ENCODE measurements at regions not wholly inside any gene's neighbourhood (a gene's known extent, or its start where the extent isn't known, plus 50 kb on each side); places are given as distances from the start of the nearest gene placed in this dataset.

- Histone ChIP-seq H3K9ac (ENCODE audit: low read length) (no peak overlapping the region), H3K4me2 (ENCODE audit: low read depth, low read length, poor library complexity, severe bottlenecking) (no peak overlapping the region)
Measured at GRCh38 chr17:27386206-27387075, 69.8 kb upstream of the KSR1 start.

GRCh38 chr17:27389542-27390140 lies 66.6 kb upstream of the KSR1 start:
- H3K9me3 ChIP-seq (ENCODE audit: low read length), result no peaks in the 10 kb centered on the region
- H3K27ac ChIP-seq (ENCODE audit: low read length), result no peak overlapping the region
- H3K4me1 ChIP-seq (ENCODE audit: low read length), result no peaks in the 10 kb centered on the region
- H3K36me3 ChIP-seq (ENCODE audit: insufficient read depth, low read length), result no peaks in the 10 kb centered on the region
- no peak overlapping the region for H2AFZ ChIP-seq (ENCODE audit: low read length)
- no peaks in the 10 kb centered on the region for H4K20me1 ChIP-seq (ENCODE audit: insufficient read depth, low read depth, low read length)
- DNase-seq, result no peak
- H3K9ac ChIP-seq (ENCODE audit: low read length), result no peak overlapping the region
- no peaks in the 10 kb centered on the region for H3K9me2 ChIP-seq (replicated peaks; ENCODE audit: insufficient read depth, low read length)
- no peak overlapping the region for H3K4me3 ChIP-seq (ENCODE audit: low read length)
- no peak overlapping the region for H3K4me2 ChIP-seq (ENCODE audit: low read depth, low read length, poor library complexity, severe bottlenecking)
- H3K27me3 ChIP-seq (ENCODE audit: low read length), result no peaks in the 10 kb centered on the region
- no peaks in the 10 kb centered on the region for H3K79me2 ChIP-seq (ENCODE audit: low read length)

More at GRCh38 chr17:27386206-27387075, 69.8 kb upstream of the KSR1 start:
- H3K27ac ChIP-seq (ENCODE audit: low read length), result no peak overlapping the region
- H3K4me1 ChIP-seq (ENCODE audit: low read length), result peaks cover 4% of the 10 kb centered on the region; the same call in 1 of the 2 replicates
- no peaks in the 10 kb centered on the region for H4K20me1 ChIP-seq (ENCODE audit: insufficient read depth, low read depth, low read length)
- no peak overlapping the region for H3K4me3 ChIP-seq (ENCODE audit: low read length)
- H2AFZ ChIP-seq (ENCODE audit: low read length), result no peak overlapping the region
- H3K79me2 ChIP-seq (ENCODE audit: low read length), result no peaks in the 10 kb centered on the region
- H3K9me3 ChIP-seq (ENCODE audit: low read length), result no peaks in the 10 kb centered on the region
- no peaks in the 10 kb centered on the region for H3K27me3 ChIP-seq (ENCODE audit: low read length)
- DNase-seq, result no peak
- no peaks in the 10 kb centered on the region for H3K36me3 ChIP-seq (ENCODE audit: insufficient read depth, low read length)
- no peaks in the 10 kb centered on the region for H3K9me2 ChIP-seq (replicated peaks; ENCODE audit: insufficient read depth, low read length)

GRCh38 chr17:27390540-27390939 lies 65.7 kb upstream of the KSR1 start:
- Histone ChIP-seq H4K20me1 (ENCODE audit: insufficient read depth, low read depth, low read length) (no peaks in the 10 kb centered on the region), H3K79me2 (ENCODE audit: low read length) (no peaks in the 10 kb centered on the region), H3K9ac (ENCODE audit: low read length) (no peak overlapping the region), H3K9me3 (ENCODE audit: low read length) (no peaks in the 10 kb centered on the region), H3K4me1 (ENCODE audit: low read length) (no peaks in the 10 kb centered on the region), H3K9me2 (replicated peaks; ENCODE audit: insufficient read depth, low read length) (no peaks in the 10 kb centered on the region), H2AFZ (ENCODE audit: low read length) (no peak overlapping the region), H3K4me2 (ENCODE audit: low read depth, low read length, poor library complexity, severe bottlenecking) (no peak overlapping the region), H3K27ac (ENCODE audit: low read length) (no peak overlapping the region), H3K36me3 (ENCODE audit: insufficient read depth, low read length) (no peaks in the 10 kb centered on the region), H3K27me3 (ENCODE audit: low read length) (no peaks in the 10 kb centered on the region), H3K4me3 (ENCODE audit: low read length) (no peak overlapping the region)
- no peak for DNase-seq

DNA sequence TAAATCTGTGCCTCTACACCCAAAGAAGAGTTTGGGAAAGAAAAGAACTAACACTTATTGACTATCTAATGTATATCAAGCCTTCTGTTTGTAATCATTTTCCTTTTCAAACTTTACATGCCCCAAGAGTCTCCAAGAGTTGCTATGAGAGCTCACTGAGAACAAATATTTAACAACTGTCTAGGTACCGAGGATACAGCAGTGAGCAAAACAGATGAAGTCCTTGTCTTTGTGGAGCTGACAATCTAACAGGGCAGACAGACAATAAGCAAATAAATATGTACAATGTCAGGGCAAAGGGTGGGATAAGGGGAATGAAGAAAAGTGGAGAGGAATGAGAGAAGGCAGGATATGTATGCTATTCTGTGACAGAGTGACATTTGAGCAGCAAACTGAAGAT lies 64.8 kb upstream of the KSR1 start:
- no peak overlapping the region for H3K4me2 ChIP-seq (ENCODE audit: low read depth, low read length, poor library complexity, severe bottlenecking)
- H3K4me3 ChIP-seq (ENCODE audit: low read length), result no peak overlapping the region
- H2AFZ ChIP-seq (ENCODE audit: low read length), result no peak overlapping the region
- H3K36me3 ChIP-seq (ENCODE audit: insufficient read depth, low read length), result no peaks in the 10 kb centered on the region
- no peak for DNase-seq
- no peaks in the 10 kb centered on the region for H4K20me1 ChIP-seq (ENCODE audit: insufficient read depth, low read depth, low read length)
- no peak overlapping the region for H3K27ac ChIP-seq (ENCODE audit: low read length)
- H3K9ac ChIP-seq (ENCODE audit: low read length), result no peak overlapping the region
- H3K79me2 ChIP-seq (ENCODE audit: low read length), result no peaks in the 10 kb centered on the region
- H3K27me3 ChIP-seq (ENCODE audit: low read length), result no peaks in the 10 kb centered on the region
- H3K9me2 ChIP-seq (replicated peaks; ENCODE audit: insufficient read depth, low read length), result no peaks in the 10 kb centered on the region
- H3K4me1 ChIP-seq (ENCODE audit: low read length), result no peaks in the 10 kb centered on the region
- H3K9me3 ChIP-seq (ENCODE audit: low read length), result no peaks in the 10 kb centered on the region

DNA sequence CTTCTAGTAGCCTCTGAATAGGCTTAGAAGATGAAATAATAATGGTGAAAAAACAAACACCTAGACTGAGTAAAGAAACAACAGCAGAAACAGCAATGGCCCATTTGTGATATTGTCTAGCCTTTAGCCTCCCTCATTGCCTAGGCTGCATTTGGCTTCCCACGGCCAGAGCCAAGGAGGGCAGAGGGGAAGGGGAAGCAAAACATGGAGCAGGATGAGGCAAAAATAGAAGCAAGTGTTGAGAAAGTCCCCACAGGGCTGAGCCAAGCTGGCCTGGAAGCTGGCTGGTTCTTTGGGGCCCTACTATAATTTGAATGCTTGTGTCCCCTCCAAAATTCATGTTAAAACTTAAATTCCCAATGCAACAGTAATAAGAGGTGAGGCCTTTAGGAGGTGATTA lies 60.2 kb upstream of the KSR1 start:
- no peak overlapping the region for H3K4me2 ChIP-seq (ENCODE audit: low read depth, low read length, poor library complexity, severe bottlenecking)
- no peak overlapping the region for H2AFZ ChIP-seq (ENCODE audit: low read length)
- no peaks in the 10 kb centered on the region for H3K36me3 ChIP-seq (ENCODE audit: insufficient read depth, low read length)
- H3K9me3 ChIP-seq (ENCODE audit: low read length), result no peaks in the 10 kb centered on the region
- no peaks in the 10 kb centered on the region for H4K20me1 ChIP-seq (ENCODE audit: insufficient read depth, low read depth, low read length)
- no peaks in the 10 kb centered on the region for H3K4me1 ChIP-seq (ENCODE audit: low read length)
- no peaks in the 10 kb centered on the region for H3K9me2 ChIP-seq (replicated peaks; ENCODE audit: insufficient read depth, low read length)
- no peak for DNase-seq
- H3K4me3 ChIP-seq (ENCODE audit: low read length), result no peak overlapping the region
- H3K27ac ChIP-seq (ENCODE audit: low read length), result no peak overlapping the region
- no peaks in the 10 kb centered on the region for H3K27me3 ChIP-seq (ENCODE audit: low read length)
- H3K79me2 ChIP-seq (ENCODE audit: low read length), result no peaks in the 10 kb centered on the region
- H3K9ac ChIP-seq (ENCODE audit: low read length), result no peak overlapping the region

DNA sequence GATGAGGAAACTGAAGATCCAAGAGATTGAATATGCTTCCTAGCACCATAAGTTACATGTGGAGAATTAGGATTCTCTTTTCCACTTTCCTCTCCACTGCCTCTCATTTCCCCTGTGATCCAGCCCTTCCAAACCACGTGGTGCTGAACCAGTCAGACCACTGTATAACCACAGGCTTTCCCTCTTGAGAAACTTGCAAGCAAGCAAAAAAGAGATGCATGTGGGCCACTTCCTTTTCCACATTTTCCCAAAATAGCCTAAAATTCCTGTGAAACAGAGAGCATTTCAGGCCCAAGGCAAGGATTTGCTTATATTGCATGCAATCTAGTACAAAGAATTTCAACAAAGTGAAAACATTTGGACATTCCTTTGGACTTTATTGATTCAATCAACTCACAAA lies 59.3 kb upstream of the KSR1 start:
- H3K4me3 ChIP-seq (ENCODE audit: low read length), result no peak overlapping the region
- H3K9me2 ChIP-seq (replicated peaks; ENCODE audit: insufficient read depth, low read length), result no peaks in the 10 kb centered on the region
- H4K20me1 ChIP-seq (ENCODE audit: insufficient read depth, low read depth, low read length), result no peaks in the 10 kb centered on the region
- H3K4me2 ChIP-seq (ENCODE audit: low read depth, low read length, poor library complexity, severe bottlenecking), result no peak overlapping the region
- H3K27ac ChIP-seq (ENCODE audit: low read length), result no peak overlapping the region
- H2AFZ ChIP-seq (ENCODE audit: low read length), result no peak overlapping the region
- no peaks in the 10 kb centered on the region for H3K79me2 ChIP-seq (ENCODE audit: low read length)
- H3K27me3 ChIP-seq (ENCODE audit: low read length), result no peaks in the 10 kb centered on the region
- H3K4me1 ChIP-seq (ENCODE audit: low read length), result no peaks in the 10 kb centered on the region
- no peak overlapping the region for H3K9ac ChIP-seq (ENCODE audit: low read length)
- no peaks in the 10 kb centered on the region for H3K36me3 ChIP-seq (ENCODE audit: insufficient read depth, low read length)
- DNase-seq, result no peak
- no peaks in the 10 kb centered on the region for H3K9me3 ChIP-seq (ENCODE audit: low read length)

DNA sequence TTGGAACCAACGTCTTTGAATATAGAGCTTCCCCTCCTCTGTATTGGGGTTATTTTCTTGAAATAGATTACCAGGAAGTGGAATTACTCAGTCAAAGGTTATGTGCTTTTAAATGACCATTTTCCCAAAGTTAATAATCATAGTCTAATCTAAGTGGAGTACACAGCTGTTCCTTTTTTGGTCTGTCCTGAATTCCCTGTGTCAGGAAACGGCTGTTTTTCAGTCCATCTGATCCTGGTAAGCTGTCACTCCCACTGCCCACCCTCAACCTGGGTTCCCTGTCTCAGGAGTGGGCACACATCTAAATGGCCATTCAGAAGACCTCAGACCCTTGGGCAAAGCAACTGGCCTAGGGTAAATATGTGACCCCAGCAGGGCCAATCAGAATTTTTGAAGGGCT lies 57.6 kb upstream of the KSR1 start:
- no peaks in the 10 kb centered on the region for H3K9me2 ChIP-seq (replicated peaks; ENCODE audit: insufficient read depth, low read length)
- no peaks in the 10 kb centered on the region for H3K27me3 ChIP-seq (ENCODE audit: low read length)
- no peak overlapping the region for H3K4me3 ChIP-seq (ENCODE audit: low read length)
- H2AFZ ChIP-seq (ENCODE audit: low read length), result no peak overlapping the region
- no peaks in the 10 kb centered on the region for H3K79me2 ChIP-seq (ENCODE audit: low read length)
- no peaks in the 10 kb centered on the region for H4K20me1 ChIP-seq (ENCODE audit: insufficient read depth, low read depth, low read length)
- DNase-seq, result no peak
- H3K4me2 ChIP-seq (ENCODE audit: low read depth, low read length, poor library complexity, severe bottlenecking), result no peak overlapping the region
- no peaks in the 10 kb centered on the region for H3K36me3 ChIP-seq (ENCODE audit: insufficient read depth, low read length)
- H3K9me3 ChIP-seq (ENCODE audit: low read length), result no peaks in the 10 kb centered on the region
- no peaks in the 10 kb centered on the region for H3K4me1 ChIP-seq (ENCODE audit: low read length)
- H3K9ac ChIP-seq (ENCODE audit: low read length), result no peak overlapping the region
- no peak overlapping the region for H3K27ac ChIP-seq (ENCODE audit: low read length)

DNA sequence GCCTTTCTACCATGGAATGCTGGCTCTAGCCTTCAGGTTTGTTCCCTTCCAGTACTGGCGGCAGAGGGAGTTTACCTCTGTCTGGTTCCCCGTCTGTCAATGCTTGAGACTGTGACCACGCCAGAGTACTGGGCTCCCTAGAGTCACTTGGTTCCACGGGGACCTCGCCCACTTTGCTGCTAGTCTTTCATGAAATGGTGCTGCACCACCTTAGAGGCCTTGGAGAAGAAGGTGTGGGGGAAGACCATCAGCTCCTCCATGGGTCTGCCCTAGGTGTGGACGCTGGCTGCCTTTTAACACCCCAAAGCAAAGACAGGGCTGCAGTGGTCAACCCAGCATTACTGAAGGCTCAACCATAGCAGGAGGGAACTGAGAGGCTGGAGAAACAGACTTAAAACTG lies 55.3 kb upstream of the KSR1 start:
- Histone ChIP-seq H3K9me3 (ENCODE audit: low read length) (no peaks in the 10 kb centered on the region), H3K9me2 (replicated peaks; ENCODE audit: insufficient read depth, low read length) (no peaks in the 10 kb centered on the region), H3K79me2 (ENCODE audit: low read length) (no peaks in the 10 kb centered on the region), H3K27ac (ENCODE audit: low read length) (no peak overlapping the region), H2AFZ (ENCODE audit: low read length) (no peak overlapping the region), H3K4me1 (ENCODE audit: low read length) (no peaks in the 10 kb centered on the region), H3K4me3 (ENCODE audit: low read length) (no peak overlapping the region), H4K20me1 (ENCODE audit: insufficient read depth, low read depth, low read length) (no peaks in the 10 kb centered on the region), H3K27me3 (ENCODE audit: low read length) (no peaks in the 10 kb centered on the region), H3K36me3 (ENCODE audit: insufficient read depth, low read length) (no peaks in the 10 kb centered on the region), H3K9ac (ENCODE audit: low read length) (no peak overlapping the region), H3K4me2 (ENCODE audit: low read depth, low read length, poor library complexity, severe bottlenecking) (no peak overlapping the region)
- DNase-seq, result no peak

Data from Karpas-422 (cell line).